Peyer's patch (tissue), 4 donors: ENCODE measurements at regions not wholly inside any gene's neighbourhood (a gene's known extent, or its start where the extent isn't known, plus 50 kb on each side); places are given as distances from the start of the nearest gene placed in this dataset.

Experiments used
- DNase-seq, 3 donors: peaks; one replicate each; pipeline ENCODE4 v3.0.0-alpha.2; 2017 to 2019
- H3K27ac ChIP-seq, 4 donors: fragments of 200-600 bp; sonication (generic); one replicate each; pipeline ENCODE4 v1.5.1; 2016 to 2019
- H3K27me3 ChIP-seq, 2 donors: fragments of 200-600 bp; sonication (generic); one replicate each; pipeline ENCODE4 v1.5.1; 2019
- H3K36me3 ChIP-seq, 3 donors: fragments of 200-600 bp; sonication (generic); one replicate each; pipeline ENCODE4 v1.5.1; 2016 to 2019
- H3K4me1 ChIP-seq, 4 donors: fragments of 200-600 bp; sonication (generic); one replicate each; pipeline ENCODE4 v1.5.1; 2016 to 2019
- H3K4me3 ChIP-seq, 4 donors: fragments of 200-600 bp; sonication (generic); 1 replicate in 3 of 4; 2 replicates in 1 of 4; pipeline ENCODE4 v1.5.1; 2016 to 2019; ENCODE audit warnings: mild to moderate bottlenecking in 1 of 4
- H3K9me3 ChIP-seq, 4 donors: fragments of 200-600 bp; sonication (generic); one replicate each; pipeline ENCODE4 v1.5.1; 2016 to 2019; ENCODE audit warnings: mild to moderate bottlenecking in 1 of 4
- POLR2A ChIP-seq, 2 donors: fragments of 450-650 bp; IDR thresholded peaks; one replicate each; pipeline ENCODE4 v1.5.1; 2017; ENCODE audit warnings: antibody characterized with exemption in 2 of 2, mild to moderate bottlenecking in 2 of 2, moderate library complexity in 2 of 2
- TF ChIP-seq, protein P1 (sequence below), 6 experiments: fragments of 450-650 bp in 4 of 6; fragments of 200-600 bp in 2 of 6; sonication (generic) in 1 of 6; IDR thresholded peaks; one replicate each; pipeline ENCODE4 v1.5.1; 2017 to 2019; ENCODE audit warnings: antibody characterized with exemption in 6 of 6, mild to moderate bottlenecking in 3 of 6, moderate library complexity in 1 of 6

- Histone ChIP-seq H3K27ac (no peak overlapping the region), H3K4me1 (no peaks in the 10 kb centered on the region), H3K27me3 (no peaks in the 10 kb centered on the region), H3K9me3 (no peaks in the 10 kb centered on the region), H3K4me3 (no peak overlapping the region), H3K36me3 (no peaks in the 10 kb centered on the region)
- TF ChIP-seq, protein P1, sequence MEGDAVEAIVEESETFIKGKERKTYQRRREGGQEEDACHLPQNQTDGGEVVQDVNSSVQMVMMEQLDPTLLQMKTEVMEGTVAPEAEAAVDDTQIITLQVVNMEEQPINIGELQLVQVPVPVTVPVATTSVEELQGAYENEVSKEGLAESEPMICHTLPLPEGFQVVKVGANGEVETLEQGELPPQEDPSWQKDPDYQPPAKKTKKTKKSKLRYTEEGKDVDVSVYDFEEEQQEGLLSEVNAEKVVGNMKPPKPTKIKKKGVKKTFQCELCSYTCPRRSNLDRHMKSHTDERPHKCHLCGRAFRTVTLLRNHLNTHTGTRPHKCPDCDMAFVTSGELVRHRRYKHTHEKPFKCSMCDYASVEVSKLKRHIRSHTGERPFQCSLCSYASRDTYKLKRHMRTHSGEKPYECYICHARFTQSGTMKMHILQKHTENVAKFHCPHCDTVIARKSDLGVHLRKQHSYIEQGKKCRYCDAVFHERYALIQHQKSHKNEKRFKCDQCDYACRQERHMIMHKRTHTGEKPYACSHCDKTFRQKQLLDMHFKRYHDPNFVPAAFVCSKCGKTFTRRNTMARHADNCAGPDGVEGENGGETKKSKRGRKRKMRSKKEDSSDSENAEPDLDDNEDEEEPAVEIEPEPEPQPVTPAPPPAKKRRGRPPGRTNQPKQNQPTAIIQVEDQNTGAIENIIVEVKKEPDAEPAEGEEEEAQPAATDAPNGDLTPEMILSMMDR (IDR thresholded peaks at IDR 0.05), result no peak
- TF ChIP-seq POLR2A (IDR thresholded peaks at IDR 0.05), result no peak
- DNase-seq, result no peak
Measured at GRCh38 chr3:189096092-189096491, 75.7 kb upstream of the TPRG1 start.

- no peak for TF ChIP-seq POLR2A (IDR thresholded peaks at IDR 0.05)
- TF ChIP-seq, protein P1 (IDR thresholded peaks at IDR 0.05), result no peak
- DNase-seq, result peak in 2 of 3 donors; percentile 50 to 62
- Histone ChIP-seq H3K36me3 (no peaks in the 10 kb centered on the region), H3K9me3 (no peaks in the 10 kb centered on the region), H3K4me1 (no peaks in the 10 kb centered on the region), H3K27ac (peak overlapping the region; percentile 28 to 77 (median 52)), H3K27me3 (no peaks in the 10 kb centered on the region), H3K4me3 (no peak overlapping the region)
Measured at GRCh38 chr3:189099031-189099471, 72.7 kb upstream of the TPRG1 start.

GRCh38 chr3:189099505-189100290 lies 72.1 kb upstream of the TPRG1 start:
- H3K4me3 ChIP-seq, result no peak overlapping the region
- TF ChIP-seq, protein P1 (IDR thresholded peaks at IDR 0.05), result no peak
- TF ChIP-seq POLR2A (IDR thresholded peaks at IDR 0.05), result no peak
- H3K4me1 ChIP-seq, result no peaks in the 10 kb centered on the region
- H3K36me3 ChIP-seq, result no peaks in the 10 kb centered on the region
- no peaks in the 10 kb centered on the region for H3K9me3 ChIP-seq
- H3K27ac ChIP-seq, result peak overlapping the region; percentile 28 to 77 (median 52)
- no peak for DNase-seq
- H3K27me3 ChIP-seq, result no peaks in the 10 kb centered on the region

DNA sequence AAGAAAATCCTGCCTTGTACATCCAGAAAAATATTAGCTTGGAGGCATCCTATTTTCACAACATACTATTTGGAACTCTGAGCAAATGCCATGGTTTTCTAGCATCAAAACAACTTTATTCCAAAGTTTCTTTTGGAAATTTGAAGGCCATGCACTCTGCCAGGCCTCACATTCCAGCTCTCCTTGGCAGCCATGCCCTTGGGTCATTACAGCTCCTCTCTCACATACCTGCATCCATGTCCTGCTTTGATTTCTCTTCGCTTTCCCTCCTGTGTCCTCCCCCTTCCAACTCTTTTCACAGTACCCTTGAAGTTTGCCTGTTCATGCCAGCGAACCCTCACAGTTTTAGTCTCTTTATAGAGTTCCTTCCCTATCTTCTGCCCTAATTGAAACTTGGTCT lies 70.9 kb upstream of the TPRG1 start:
- H3K27ac ChIP-seq, result no peak overlapping the region
- TF ChIP-seq POLR2A (IDR thresholded peaks at IDR 0.05), result no peak
- TF ChIP-seq, protein P1 (IDR thresholded peaks at IDR 0.05), result no peak
- H3K4me1 ChIP-seq, result no peaks in the 10 kb centered on the region
- DNase-seq, result no peak
- H3K4me3 ChIP-seq, result no peak overlapping the region
- H3K36me3 ChIP-seq, result no peaks in the 10 kb centered on the region
- H3K27me3 ChIP-seq, result no peaks in the 10 kb centered on the region
- H3K9me3 ChIP-seq, result no peaks in the 10 kb centered on the region

GRCh38 chr3:189101594-189101993 lies 70.2 kb upstream of the TPRG1 start:
- H3K4me1 ChIP-seq, result no peaks in the 10 kb centered on the region
- no peaks in the 10 kb centered on the region for H3K36me3 ChIP-seq
- no peak for TF ChIP-seq POLR2A (IDR thresholded peaks at IDR 0.05)
- TF ChIP-seq, protein P1 (IDR thresholded peaks at IDR 0.05), result no peak
- H3K9me3 ChIP-seq, result no peaks in the 10 kb centered on the region
- H3K27me3 ChIP-seq, result no peaks in the 10 kb centered on the region
- no peak overlapping the region for H3K4me3 ChIP-seq
- no peak for DNase-seq
- H3K27ac ChIP-seq, result no peak overlapping the region
